ENCODE measurements at regions not wholly inside any gene's neighbourhood (a gene's known extent, or its start where the extent isn't known, plus 50 kb on each side); places are given as distances from the start of the nearest gene placed in this dataset.

- TF ChIP-seq ATF3 (CRISPR knock-in tag; IDR thresholded peaks at IDR 0.05), result peak; percentile 95
- no peak for TF ChIP-seq SRSF4 (IDR thresholded peaks at IDR 0.05; ENCODE audit: low read depth, low read length, poor library complexity, severe bottlenecking)
- TF ChIP-seq ZNF883 (CRISPR knock-in tag; IDR thresholded peaks at IDR 0.05; ENCODE audit: not compliant biosample characterization), result no peak
- TF ChIP-seq SAP130 (CRISPR knock-in tag; IDR thresholded peaks at IDR 0.05; ENCODE audit: low read depth), result peak; percentile 88
- TF ChIP-seq CENPBD1 (CRISPR knock-in tag; IDR thresholded peaks at IDR 0.05; ENCODE audit: borderline replicate concordance, low read depth), result no peak
- peak in 1 of 2 experiments; percentile 84; a peak in 3 of 4 replicates for TF ChIP-seq EP300 (IDR thresholded peaks at IDR 0.05; ENCODE audit: low read depth in 2 of 2, low read length in 2 of 2)
- TF ChIP-seq EP300 (CRISPR knock-in tag; IDR thresholded peaks at IDR 0.05; ENCODE audit: borderline replicate concordance), result peak; percentile 29; the same call in 1 of the 2 replicates
- TF ChIP-seq TEF (CRISPR knock-in tag; IDR thresholded peaks at IDR 0.05), result no peak
- peak; percentile 91 for TF ChIP-seq ARID3A (IDR thresholded peaks at IDR 0.05; ENCODE audit: low read depth, low read length)
- no peak for TF ChIP-seq RFXAP (CRISPR knock-in tag; IDR thresholded peaks at IDR 0.05; ENCODE audit: borderline replicate concordance)
- no peak for TF ChIP-seq BRF2 (CRISPR knock-in tag; IDR thresholded peaks at IDR 0.05)
- no peak for TF ChIP-seq ZFP41 (CRISPR knock-in tag; IDR thresholded peaks at IDR 0.05; ENCODE audit: borderline replicate concordance)
- no peak for TF ChIP-seq YEATS2 (CRISPR knock-in tag; IDR thresholded peaks at IDR 0.05; ENCODE audit: borderline replicate concordance)
- no peak for TF ChIP-seq SNAPC4 (CRISPR knock-in tag; IDR thresholded peaks at IDR 0.05)
- TF ChIP-seq HDAC1 (CRISPR knock-in tag; IDR thresholded peaks at IDR 0.05), result peak; percentile 86
- peak; percentile 75; the same call in 1 of the 2 replicates for TF ChIP-seq KDM4B (CRISPR knock-in tag; IDR thresholded peaks at IDR 0.05)
- TF ChIP-seq PLRG1 (conservative IDR thresholded peaks at IDR 0.05), result no peak
- TF ChIP-seq POLR2A (IDR thresholded peaks at IDR 0.05; ENCODE audit: insufficient read depth in 1 of 2, low read depth in 2 of 2, low read length in 2 of 2), result no peak
- TF ChIP-seq ZNF556 (CRISPR knock-in tag; IDR thresholded peaks at IDR 0.05; ENCODE audit: borderline replicate concordance), result no peak
- TF ChIP-seq ZNF724P (CRISPR knock-in tag; IDR thresholded peaks at IDR 0.05; ENCODE audit: borderline replicate concordance), result no peak
Observed at GRCh38 chr6:144415014-144415413, 129.9 kb downstream of the UTRN start (continued).

Measured in HepG2 (cell line).